ENCODE measurements at regions not wholly inside any gene's neighbourhood (a gene's known extent, or its start where the extent isn't known, plus 50 kb on each side); places are given as distances from the start of the nearest gene placed in this dataset.
"Not testable (repeated sequence)": the region's sequence is repeated elsewhere in the genome, so short reads cannot be mapped to it uniquely, and the experiment has no call there.

GRCh38 chr9:93809204-93809940 lies 145.8 kb downstream of the BARX1 start:
- DNase-seq, result no peak

- DNase-seq, result no peak
Observed at GRCh38 chr9:93808115-93809029, 146.8 kb downstream of the BARX1 start.

GRCh38 chr9:93807166-93808074 lies 147.7 kb downstream of the BARX1 start:
- no peak for DNase-seq

- no peak for DNase-seq
Observed at GRCh38 chr9:93801581-93802284, 153.4 kb downstream of the BARX1 start.

GRCh38 chr9:93801120-93801519 lies 154.0 kb downstream of the BARX1 start:
- no peak for DNase-seq

GRCh38 chr9:93792358-93792757 lies 162.8 kb downstream of the BARX1 start:
- DNase-seq, result no peak

- DNase-seq, result no peak
Observed at GRCh38 chr9:93786204-93786603, 169.0 kb downstream of the BARX1 start.

- DNase-seq, result no peak
Observed at GRCh38 chr9:93776873-93777272, 178.3 kb downstream of the BARX1 start.

- DNase-seq, result no peak
Observed at GRCh38 chr9:93776256-93776655, 178.9 kb downstream of the BARX1 start.

GRCh38 chr9:93774331-93775102 lies 180.6 kb downstream of the BARX1 start:
- DNase-seq, result no peak

GRCh38 chr9:93771276-93771675 lies 183.9 kb downstream of the BARX1 start:
- no peak for DNase-seq

- no peak for DNase-seq
Observed at GRCh38 chr9:93761822-93762221, 185.4 kb downstream of the PHF2 start.

- no peak for DNase-seq
Observed at GRCh38 chr9:93750045-93750444, 173.7 kb downstream of the PHF2 start.

GRCh38 chr9:93748827-93749226 lies 172.4 kb downstream of the PHF2 start:
- not testable (repeated sequence) for DNase-seq

- DNase-seq, result no peak
Observed at GRCh38 chr9:93731963-93732362, 155.6 kb downstream of the PHF2 start.

GRCh38 chr9:93730648-93731047 lies 154.3 kb downstream of the PHF2 start:
- DNase-seq, result no peak

- no peak for DNase-seq
Observed at GRCh38 chr9:93730217-93730616, 153.8 kb downstream of the PHF2 start.
